ENCODE measurements at regions not wholly inside any gene's neighbourhood (a gene's known extent, or its start where the extent isn't known, plus 50 kb on each side); places are given as distances from the start of the nearest gene placed in this dataset.

DNA sequence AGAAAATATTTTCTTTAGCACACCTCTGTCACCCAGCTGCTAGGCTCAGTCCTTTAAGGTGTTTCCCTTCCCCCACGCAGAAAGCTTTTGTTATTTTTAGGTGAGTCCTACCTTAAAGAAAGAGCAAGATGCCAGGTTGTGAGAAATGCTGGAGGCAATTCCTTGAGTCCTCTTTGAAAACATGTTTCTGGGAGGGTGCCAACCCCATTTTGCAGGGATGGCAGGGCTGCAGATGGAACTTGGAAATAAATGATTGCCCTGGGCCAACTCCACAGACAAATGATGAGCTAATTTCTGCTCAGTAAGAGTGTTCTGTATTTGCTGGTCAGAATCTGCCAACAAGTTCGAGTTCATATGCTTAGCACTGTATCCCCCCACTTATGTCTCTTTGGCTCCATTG is 119.2 kb upstream of the RAB3GAP2 start:
- no peak overlapping the region for H3K9ac ChIP-seq (ENCODE audit: insufficient read depth, low read depth, low read length)
- H3K79me2 ChIP-seq (ENCODE audit: insufficient read depth, low read length): no peaks in the 10 kb centered on the region
- no peak overlapping the region for H2AFZ ChIP-seq (ENCODE audit: low read length)
- H3K4me3 ChIP-seq (replicated peaks in 1 of 3; ENCODE audit: insufficient read depth in 1 of 3, low read depth in 2 of 3, low read length in 3 of 3): no peak overlapping the region
- H3K27ac ChIP-seq (ENCODE audit: extremely low read length, insufficient read depth, low read length): no peak overlapping the region
- no peaks in the 10 kb centered on the region for H3K27me3 ChIP-seq (ENCODE audit: control insufficient read depth in 1 of 2, insufficient read depth in 2 of 2, low read length in 2 of 2)
- WGBS (ENCODE audit: low lambda C conversion rate): 2% methylated on average over 2 of the region's 2 CpGs
- DNase-seq (ENCODE audit: low spot score): no peak
- no peak for ATAC-seq
- no peaks in the 10 kb centered on the region for H3K4me1 ChIP-seq (ENCODE audit: insufficient read depth, low read length)
- TF ChIP-seq, protein P1, sequence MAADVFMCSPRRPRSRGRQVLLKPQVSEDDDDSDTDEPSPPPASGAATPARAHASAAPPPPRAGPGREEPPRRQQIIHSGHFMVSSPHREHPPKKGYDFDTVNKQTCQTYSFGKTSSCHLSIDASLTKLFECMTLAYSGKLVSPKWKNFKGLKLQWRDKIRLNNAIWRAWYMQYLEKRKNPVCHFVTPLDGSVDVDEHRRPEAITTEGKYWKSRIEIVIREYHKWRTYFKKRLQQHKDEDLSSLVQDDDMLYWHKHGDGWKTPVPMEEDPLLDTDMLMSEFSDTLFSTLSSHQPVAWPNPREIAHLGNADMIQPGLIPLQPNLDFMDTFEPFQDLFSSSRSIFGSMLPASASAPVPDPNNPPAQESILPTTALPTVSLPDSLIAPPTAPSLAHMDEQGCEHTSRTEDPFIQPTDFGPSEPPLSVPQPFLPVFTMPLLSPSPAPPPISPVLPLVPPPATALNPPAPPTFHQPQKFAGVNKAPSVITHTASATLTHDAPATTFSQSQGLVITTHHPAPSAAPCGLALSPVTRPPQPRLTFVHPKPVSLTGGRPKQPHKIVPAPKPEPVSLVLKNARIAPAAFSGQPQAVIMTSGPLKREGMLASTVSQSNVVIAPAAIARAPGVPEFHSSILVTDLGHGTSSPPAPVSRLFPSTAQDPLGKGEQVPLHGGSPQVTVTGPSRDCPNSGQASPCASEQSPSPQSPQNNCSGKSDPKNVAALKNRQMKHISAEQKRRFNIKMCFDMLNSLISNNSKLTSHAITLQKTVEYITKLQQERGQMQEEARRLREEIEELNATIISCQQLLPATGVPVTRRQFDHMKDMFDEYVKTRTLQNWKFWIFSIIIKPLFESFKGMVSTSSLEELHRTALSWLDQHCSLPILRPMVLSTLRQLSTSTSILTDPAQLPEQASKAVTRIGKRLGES (CRISPR knock-in tag; IDR thresholded peaks at IDR 0.05; ENCODE audit: borderline replicate concordance): no peak
- TF ChIP-seq, protein P2, sequence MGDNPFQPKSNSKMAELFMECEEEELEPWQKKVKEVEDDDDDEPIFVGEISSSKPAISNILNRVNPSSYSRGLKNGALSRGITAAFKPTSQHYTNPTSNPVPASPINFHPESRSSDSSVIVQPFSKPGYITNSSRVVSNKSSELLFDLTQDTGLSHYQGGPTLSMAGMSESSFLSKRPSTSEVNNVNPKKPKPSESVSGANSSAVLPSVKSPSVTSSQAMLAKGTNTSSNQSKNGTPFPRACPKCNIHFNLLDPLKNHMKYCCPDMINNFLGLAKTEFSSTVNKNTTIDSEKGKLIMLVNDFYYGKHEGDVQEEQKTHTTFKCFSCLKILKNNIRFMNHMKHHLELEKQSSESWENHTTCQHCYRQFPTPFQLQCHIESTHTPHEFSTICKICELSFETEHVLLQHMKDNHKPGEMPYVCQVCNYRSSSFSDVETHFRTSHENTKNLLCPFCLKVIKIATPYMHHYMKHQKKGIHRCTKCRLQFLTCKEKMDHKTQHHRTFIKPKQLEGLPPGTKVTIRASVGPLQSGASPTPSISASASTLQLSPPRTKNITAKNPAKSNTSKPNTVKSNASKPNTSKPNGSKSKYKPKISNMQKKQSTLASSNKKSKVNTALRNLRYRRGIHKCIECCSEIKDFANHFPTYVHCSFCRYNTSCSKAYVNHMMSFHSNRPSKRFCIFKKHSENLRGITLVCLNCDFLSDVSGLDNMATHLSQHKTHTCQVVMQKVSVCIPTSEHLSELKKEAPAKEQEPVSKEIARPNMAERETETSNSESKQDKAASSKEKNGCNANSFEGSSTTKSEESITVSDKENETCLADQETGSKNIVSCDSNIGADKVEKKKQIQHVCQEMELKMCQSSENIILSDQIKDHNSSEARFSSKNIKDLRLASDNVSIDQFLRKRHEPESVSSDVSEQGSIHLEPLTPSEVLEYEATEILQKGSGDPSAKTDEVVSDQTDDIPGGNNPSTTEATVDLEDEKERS (CRISPR knock-in tag; IDR thresholded peaks at IDR 0.05): no peak
- TF ChIP-seq, protein P3, sequence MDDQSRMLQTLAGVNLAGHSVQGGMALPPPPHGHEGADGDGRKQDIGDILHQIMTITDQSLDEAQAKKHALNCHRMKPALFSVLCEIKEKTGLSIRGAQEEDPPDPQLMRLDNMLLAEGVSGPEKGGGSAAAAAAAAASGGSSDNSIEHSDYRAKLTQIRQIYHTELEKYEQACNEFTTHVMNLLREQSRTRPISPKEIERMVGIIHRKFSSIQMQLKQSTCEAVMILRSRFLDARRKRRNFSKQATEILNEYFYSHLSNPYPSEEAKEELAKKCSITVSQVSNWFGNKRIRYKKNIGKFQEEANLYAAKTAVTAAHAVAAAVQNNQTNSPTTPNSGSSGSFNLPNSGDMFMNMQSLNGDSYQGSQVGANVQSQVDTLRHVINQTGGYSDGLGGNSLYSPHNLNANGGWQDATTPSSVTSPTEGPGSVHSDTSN (CRISPR knock-in tag; IDR thresholded peaks at IDR 0.05; ENCODE audit: borderline replicate concordance): no peak
- TF ChIP-seq ASH2L (IDR thresholded peaks at IDR 0.05; ENCODE audit: insufficient read length, low read depth, low read length): no peak
- ChIA-PET CTCF (ENCODE audit: low intra/inter-chr PET ratio, low total read pairs) (no interaction called here), POLR2A (no interaction called here)
- in situ Hi-C loops (cut with HindIII; ENCODE audit: extremely low pct_ligation_motif_present, low pct_unique_long_range_greater_than_20kb): no loop called here
- no peak overlapping the region for H3K4me2 ChIP-seq (ENCODE audit: low read depth, low read length)
- no peaks in the 10 kb centered on the region for H3K9me3 ChIP-seq (ENCODE audit: low read length)
- no peaks in the 10 kb centered on the region for H3K36me3 ChIP-seq (replicated peaks in 1 of 2; ENCODE audit: control insufficient read depth in 1 of 2, insufficient read depth in 2 of 2, low read length in 2 of 2)
- no TSS peak for BruUV-seq (replicated peaks)
- no peaks in the 10 kb centered on the region for H4K20me1 ChIP-seq (ENCODE audit: insufficient read depth, low read length)
- intact Hi-C loops (cut with micrococcal nuclease; ENCODE audit: unreplicated experiment): no loop called here
- FAIRE-seq: no peak
